Inferior parietal cortex (tissue), 1 donor: ENCODE measurements at regions not wholly inside any gene's neighbourhood (a gene's known extent, or its start where the extent isn't known, plus 50 kb on each side); places are given as distances from the start of the nearest gene placed in this dataset.

Source experiments
- DNase-seq: peaks from one replicate; pipeline ENCODE4 v3.0.0-alpha.2; 2016; ENCODE audit errors: extremely low spot score

DNA sequence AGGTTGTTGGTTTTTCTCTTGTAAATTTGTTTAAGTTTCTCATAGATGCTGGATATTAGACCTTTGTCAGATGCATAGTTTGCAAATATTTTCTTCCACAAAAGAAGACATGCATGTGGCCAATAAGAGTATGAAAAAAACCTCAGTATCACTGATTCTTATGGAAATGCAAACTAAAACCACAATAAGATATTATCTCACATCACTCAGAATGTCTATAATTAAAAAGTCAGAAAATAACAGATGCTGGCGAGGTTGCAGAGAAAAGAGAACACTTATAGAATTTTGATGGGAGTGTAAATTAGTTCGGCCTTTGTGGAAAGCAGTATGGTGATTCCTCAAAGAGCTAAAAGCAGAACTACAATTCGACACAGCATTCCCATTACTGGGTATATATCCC, 1355.6 kb downstream of the FAM133A start:
- no peak for DNase-seq

DNA sequence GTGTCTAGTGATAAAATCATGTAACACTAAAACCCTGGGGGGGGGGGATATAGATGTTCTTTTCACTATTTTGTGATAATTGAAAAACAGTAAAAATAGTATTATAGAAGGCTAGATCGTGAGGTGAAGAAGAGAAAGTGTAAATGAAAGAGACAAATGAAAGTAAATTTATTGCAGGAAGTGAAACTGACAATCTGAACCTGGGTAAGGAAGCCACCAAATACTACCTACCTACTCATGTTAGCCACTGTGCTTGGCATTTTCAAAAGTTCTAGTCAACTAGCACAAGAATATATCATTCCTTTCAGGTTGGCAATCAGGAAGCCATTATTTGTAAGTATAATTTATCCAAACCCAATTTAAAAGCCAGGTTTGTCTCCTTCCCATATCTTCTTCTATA, 1366.1 kb downstream of the FAM133A start:
- no peak for DNase-seq

DNA sequence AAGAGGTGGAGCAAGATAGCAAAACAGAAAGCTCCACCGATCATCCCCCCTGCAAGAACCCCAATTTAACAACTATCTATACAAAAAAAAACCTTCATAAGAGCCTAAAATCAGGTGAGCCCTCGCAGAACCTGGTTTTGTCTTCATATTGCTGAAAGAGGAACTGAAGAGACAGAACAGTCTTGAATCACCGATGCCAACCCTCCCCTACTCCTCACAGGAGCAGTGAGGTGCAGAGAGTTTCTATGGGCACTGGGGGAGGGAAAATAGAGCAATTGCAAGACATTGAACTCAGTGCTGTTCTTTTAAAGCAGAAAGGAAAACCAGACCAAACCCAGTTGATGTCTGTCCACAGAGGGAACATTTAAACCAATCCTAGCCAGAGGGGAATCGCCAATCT, 1370.3 kb downstream of the FAM133A start:
- no peak for DNase-seq

DNA sequence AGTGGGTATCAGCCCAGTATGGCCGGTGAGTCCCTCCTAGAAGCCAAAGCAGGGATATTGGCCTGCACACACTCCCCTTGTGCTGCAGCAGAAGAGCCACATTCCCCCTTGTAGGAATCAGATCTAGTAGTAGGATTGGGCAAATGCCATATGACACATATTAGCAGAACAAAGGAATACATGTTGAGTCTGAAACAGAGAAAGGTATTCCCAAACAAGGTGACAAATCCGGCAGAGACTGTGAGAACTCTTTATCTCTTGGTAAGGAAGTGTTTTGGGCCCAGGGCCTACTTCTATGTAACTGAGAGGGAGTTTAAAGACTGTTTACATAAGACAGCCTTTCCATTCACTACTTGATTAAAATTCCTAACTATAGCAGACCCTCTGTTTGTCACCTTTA, 1382.0 kb downstream of the FAM133A start:
- no peak for DNase-seq

DNA sequence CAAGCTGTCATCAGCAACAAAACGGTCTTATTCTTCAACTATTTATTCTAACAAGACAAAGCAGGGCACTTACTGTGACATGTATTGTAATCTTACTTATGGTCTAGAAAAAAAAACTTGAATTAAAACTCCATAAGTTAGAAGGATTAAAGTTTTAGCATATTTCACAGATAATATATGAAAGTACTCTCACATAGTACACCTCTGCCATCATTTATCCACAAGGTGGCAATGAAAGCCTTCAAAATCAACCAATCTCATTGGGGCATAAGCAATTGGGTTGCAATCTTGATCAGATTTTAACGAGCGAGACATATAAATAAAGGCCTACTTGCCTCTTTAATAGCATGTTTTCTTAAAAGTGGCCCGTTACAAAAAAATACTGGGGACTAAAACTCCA, 1382.9 kb downstream of the FAM133A start:
- DNase-seq, result peak; percentile 2

DNA sequence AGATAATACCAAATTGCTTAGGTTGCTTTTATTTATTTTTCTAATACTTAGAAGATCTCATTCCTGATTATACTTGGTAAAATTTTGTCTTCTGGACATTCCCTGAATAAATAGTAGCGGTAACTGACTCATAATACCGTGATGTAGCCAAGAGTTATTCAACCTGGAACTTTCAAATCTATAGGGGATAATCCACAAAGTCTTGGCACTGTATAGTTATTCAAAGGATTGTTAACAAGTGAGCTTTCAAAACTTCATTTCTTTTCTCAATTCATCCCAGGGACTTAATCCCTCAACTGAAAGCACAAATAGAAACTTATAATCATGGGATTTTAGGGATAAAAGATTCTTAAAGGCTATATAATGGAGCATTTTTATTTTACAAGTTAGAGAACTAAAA, 1383.3 kb downstream of the FAM133A start:
- no peak for DNase-seq

DNA sequence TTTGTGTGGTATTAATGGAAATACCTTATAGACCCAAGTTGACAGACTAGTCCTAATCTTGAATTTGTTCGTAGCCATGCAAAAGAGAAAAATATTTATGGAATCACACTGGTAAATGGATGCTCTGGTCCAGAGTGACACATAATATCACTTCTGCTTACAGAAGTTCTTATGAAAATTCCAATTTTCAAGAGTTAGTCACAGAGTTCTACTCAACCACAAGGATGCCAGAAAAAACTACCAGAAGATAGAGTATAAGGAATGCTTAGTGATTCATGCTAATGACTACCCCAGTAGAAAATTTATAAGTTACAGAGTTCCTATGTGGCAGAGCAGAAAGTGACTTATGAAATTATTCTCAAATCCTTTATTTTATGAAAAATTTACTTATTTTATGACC, 1384.8 kb downstream of the FAM133A start:
- no peak for DNase-seq

DNA sequence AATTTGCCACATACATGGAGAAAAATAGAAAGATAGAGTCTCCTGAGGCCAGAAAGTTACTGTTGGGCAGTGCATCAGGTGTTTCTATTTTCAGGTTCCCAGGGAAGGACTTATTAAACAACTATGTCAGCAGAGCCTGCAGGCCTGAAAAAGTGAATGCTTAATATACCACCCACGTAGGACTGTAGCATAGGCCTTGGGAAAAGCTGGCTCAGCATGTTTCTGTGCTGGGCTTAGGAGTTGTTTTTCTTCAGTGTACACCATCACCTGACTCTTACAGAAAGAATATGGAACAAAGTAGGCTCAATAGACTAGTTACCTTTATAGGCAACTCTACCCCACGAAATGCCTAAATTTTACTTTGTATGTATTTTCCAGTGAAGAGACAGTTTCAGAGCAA, 1385.9 kb downstream of the FAM133A start:
- no peak for DNase-seq

DNA sequence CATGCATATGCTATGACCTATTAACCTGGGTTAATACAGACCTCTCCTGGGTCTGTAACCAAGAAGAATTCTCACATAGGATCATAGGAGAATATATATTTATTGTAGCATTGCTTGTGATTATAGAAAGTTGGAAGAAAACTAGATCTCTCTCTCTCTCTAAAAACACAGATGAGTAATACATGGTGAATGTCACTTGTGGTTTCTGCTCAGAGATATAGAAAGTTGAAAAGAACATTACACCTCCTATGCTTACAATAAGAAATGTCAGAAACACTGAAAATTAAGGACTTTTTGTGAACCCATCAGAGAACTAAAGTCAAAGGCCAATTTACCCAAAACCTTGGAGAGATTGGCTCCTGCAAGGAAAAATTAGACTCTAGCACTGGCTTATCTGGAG, 1389.5 kb downstream of the FAM133A start:
- DNase-seq, result no peak

DNA sequence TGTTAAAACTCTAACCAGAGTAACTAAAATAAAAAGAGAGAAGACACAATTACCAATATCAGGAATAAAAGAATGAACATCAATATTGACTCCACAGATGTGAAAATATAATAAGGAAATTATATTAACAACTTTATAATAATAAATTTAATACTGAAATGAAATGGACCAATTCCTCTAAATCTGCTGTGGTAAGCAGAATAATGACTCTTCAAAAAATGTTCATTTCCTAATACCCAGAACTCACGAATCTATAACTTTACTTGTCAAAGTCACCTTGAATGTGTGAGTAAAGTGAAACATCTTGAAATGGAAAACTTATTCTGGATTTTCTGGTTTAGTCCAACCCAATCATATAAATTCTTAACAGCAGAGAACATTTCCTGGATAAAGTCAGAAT, 1391.1 kb downstream of the FAM133A start:
- DNase-seq, result no peak

DNA sequence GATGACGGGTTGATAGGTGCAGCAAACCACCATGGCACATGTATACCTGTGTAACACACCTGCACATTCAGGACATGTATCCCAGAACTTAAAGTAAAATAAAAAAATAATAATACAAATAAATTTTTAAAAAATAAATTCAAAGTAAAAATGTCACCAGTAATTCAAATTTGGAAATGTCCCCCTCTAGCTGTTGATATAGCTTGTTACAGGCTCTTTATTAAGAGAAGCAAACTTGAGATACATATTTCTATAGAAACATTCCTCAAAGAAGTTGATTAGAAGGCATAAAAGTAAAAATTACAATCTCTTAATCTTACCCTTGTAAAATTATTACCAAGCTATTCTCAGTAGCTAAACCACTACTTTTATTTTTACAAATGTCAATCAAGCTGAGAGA, 1397.0 kb downstream of the FAM133A start:
- DNase-seq, result no peak

DNA sequence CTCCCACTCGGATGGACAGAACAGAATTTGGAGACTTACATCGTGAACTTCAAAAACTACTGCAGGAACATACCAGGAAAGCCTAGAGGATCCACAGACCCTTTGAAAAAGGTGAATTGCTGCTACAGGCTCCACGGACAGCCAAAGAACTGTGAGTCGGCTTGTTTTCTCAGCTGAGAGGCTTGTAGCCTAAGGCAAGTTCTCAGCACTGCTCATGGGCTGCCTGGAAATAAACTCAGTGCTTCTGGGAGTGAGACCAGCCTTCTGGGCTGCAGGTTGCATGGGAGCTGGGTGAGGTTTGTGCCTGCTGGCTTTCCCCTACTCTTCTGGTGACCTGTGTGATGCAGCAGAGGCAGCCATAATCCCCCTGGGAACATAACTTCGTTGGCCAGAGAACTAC, 1397.6 kb downstream of the FAM133A start:
- DNase-seq, result no peak

DNA sequence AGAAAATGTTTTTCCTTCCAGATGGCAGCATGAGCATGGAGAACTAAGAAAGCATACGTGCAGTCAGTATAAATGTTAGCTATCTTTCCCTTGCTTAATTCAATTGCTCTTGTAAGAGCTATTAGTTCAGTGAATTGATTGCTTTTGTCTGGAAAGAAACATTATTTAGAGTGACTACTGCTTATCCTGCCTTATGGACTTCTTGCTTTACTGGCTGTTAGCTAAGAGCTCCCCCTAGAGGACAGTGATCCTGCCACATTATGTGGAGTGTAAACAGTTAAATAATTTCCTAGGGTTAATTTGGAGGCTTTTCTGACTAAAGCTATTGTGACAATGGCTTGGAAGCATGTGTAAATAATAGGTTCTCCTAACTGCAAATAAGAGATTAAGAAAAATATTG, 1402.4 kb downstream of the FAM133A start:
- no peak for DNase-seq

DNA sequence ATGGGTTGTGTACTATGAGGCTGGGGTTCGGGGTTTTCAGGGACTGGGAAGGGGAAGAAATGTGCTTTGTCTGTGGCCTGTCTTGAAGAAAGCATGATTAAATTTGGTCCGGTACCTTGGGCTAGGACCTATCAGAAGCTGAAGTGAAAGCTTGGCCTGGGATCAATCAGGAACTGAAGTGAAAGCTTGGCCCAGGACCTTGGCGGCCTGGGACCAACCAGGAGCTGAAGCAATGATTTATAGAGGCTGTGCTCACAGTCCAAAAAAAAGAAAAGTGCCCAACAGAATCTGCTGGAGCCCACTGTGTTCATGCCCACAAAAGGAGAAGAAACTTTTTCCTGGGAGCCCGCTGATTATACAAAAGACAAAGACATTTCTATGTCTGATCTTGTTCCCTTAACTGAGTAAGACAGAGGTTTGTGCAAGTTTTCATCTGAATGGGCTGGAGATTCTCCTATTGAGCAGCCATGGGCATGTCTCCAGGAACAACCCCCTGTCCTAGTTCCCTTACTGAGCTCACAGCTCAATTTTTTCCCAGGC, 1427.9 kb downstream of the FAM133A start:
- DNase-seq, result no peak

DNA sequence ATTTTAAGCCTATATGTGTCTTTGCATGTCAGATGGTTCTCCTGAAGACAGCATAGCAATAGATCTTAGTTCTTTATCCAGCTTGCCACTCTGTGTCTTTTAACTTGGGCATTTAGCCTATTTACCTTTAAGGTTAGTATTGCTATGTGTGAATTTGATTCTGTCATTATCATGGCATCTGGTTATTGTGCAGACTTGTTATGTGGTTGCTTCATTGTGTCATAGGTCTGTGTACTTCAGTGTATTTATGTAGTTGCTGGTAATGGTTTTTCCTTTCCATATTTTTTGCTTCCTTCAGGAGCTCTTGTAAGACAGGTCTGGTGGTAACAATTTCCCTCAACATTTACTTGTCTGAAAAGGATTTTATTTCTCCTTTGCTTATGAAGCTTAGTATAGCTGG, 1443.5 kb downstream of the FAM133A start:
- DNase-seq, result no peak

DNA sequence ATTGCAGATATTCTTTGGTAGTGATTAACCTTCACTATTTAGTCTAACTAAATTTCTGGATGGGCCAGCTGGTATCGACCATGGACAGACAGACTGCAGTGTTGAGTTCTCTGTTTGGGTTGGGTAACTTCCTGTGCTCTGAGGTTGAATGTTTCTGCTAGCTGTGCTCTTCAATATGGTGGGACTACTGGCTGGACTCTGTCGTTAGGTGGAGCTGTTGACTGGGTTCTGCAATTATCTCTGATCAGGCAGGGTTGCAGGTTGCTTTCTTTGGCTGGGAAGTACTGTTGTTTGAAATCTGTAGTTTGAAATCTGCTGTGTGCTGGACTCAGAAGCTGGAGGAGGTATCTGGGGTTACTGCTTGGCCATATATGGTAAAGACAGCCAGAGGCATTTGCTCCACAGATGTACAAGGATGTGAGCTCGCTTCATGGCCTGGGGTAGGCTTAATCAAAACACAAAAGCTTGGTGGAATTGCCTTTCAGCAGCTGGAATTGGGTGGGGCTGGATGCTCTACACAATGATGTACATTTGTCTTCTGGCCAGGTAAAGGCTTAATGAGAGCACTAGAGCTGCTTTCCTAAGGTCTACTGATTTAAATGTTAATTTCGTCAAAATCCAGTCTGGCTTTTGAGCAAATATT, 1472.0 kb downstream of the FAM133A start:
- DNase-seq, result no peak

DNA sequence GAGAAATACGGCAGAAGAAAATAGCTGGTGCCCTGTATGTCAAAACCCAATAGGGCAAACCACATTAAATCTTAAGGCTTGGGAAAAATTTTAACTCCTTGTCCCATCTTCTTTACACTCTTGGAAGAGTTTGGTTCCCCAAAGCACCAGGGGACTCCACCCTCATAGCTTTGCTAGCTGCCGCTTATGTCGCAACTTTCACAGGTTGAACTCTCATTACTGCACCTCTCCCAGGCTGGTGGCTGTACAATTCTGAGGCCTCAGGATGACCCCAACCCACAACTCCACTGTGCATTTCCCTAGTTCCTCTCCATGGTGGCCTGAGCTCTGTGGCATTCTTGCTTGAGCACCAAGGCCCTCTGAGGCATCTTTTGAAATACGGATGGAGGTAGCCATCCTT, 1478.8 kb downstream of the FAM133A start:
- no peak for DNase-seq

DNA sequence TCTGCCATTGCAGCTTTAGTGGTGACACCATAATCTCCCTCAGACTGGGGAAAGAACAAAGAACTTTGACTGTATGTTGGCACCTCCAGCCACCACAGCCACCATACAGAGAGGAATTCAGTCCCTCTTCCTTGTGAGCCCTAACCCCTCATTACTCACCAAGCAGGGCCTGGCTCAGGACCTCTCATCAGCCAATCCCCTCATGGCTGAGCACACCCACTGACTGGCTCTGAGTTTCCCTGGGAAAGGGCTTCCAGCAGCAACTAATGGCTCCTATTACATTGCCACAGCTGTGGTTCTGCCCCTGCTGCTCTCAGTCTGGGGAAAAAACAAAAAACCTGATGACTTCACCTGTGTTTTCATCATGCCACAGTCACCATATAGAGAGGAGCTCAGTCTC, 1482.6 kb downstream of the FAM133A start:
- no peak for DNase-seq
